ENCODE measurements at regions not wholly inside any gene's neighbourhood (a gene's known extent, or its start where the extent isn't known, plus 50 kb on each side); places are given as distances from the start of the nearest gene placed in this dataset.

- DNase-seq (ENCODE audit: extremely low spot score), result no peak
- ChIA-PET POLR2A (no interaction called here), CTCF (no interaction called here)
- TF ChIP-seq BHLHE40 (IDR thresholded peaks at IDR 0.05; ENCODE audit: borderline replicate concordance) (no peak), TARDBP (IDR thresholded peaks at IDR 0.05) (no peak), ARNT (IDR thresholded peaks at IDR 0.05) (no peak), SP1 (IDR thresholded peaks at IDR 0.05) (no peak), PKNOX1 (IDR thresholded peaks at IDR 0.05) (no peak), NFRKB (IDR thresholded peaks at IDR 0.05) (no peak), FOXK2 (IDR thresholded peaks at IDR 0.05) (no peak), ELF4 (IDR thresholded peaks at IDR 0.05) (no peak), FOXM1 (IDR thresholded peaks at IDR 0.05; ENCODE audit: borderline replicate concordance) (no peak), SUZ12 (IDR thresholded peaks at IDR 0.05) (no peak), ZNF384 (IDR thresholded peaks at IDR 0.05) (no peak), FOXA1 (IDR thresholded peaks at IDR 0.05) (no peak)
These were observed 96.7 kb downstream of the CHD9NB start for GRCh38 chr16:52956044-52956443.

GRCh38 chr16:52953215-52953614 is 99.5 kb downstream of the CHD9NB start:
- DNase-seq (ENCODE audit: extremely low spot score), result no peak
- CTCF ChIA-PET, result no interaction called here
- TF ChIP-seq PKNOX1 (IDR thresholded peaks at IDR 0.05) (no peak), SUZ12 (IDR thresholded peaks at IDR 0.05) (no peak), ZNF384 (IDR thresholded peaks at IDR 0.05) (no peak), ELF4 (IDR thresholded peaks at IDR 0.05) (no peak), BHLHE40 (IDR thresholded peaks at IDR 0.05; ENCODE audit: borderline replicate concordance) (no peak), FOXA1 (IDR thresholded peaks at IDR 0.05) (no peak), L3MBTL2 (conservative IDR thresholded peaks at IDR 0.05) (no peak), ARNT (IDR thresholded peaks at IDR 0.05) (no peak), HDGF (IDR thresholded peaks at IDR 0.05; ENCODE audit: borderline replicate concordance) (no peak)
- POLR2A ChIA-PET, result no interaction called here

DNA sequence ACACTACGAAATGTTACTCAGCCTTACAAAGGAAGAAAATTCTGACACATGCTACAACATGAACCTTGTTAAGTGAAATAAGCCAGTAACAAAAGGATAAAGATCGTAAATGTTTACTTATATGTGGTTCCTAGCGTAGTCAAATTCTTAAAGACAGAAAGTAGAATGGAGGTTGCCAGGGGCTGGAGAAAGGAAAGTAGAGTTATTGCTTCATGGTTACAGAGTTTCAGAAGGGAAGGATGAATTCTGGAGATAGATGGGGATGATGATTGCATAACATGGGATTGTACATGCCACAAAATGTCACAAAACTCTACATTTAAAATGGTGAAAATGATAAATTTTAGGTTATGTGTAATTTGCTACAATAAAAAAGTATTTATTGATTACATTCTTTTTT is 103.8 kb downstream of the CHD9NB start:
- no peak for DNase-seq (ENCODE audit: extremely low spot score)
- TF ChIP-seq ZNF384 (IDR thresholded peaks at IDR 0.05), result no peak
- no peak for TF ChIP-seq BHLHE40 (IDR thresholded peaks at IDR 0.05; ENCODE audit: borderline replicate concordance)
- TF ChIP-seq LEF1 (IDR thresholded peaks at IDR 0.05; ENCODE audit: borderline replicate concordance), result no peak
- CTCF ChIA-PET, result no interaction called here
- POLR2A ChIA-PET, result no interaction called here

DNA sequence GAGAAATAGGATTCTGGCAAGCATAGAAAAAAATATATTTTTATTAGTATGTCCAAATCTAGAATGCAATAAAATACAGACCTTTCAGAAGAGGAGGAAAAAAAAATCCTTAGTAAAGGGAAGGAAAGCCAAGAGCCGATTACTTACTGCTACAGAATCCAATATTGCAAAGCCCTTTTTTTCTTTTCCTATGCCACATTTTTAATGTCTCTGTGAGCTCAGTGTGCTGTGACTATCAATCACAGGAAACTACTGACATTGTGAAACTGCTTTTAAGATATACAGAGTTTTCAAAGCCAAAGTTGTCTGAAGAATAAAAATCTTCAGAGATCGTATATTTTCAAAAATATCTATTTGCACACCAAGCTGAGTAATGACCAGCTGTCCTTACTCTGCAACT is 120.4 kb downstream of the CHD9NB start:
- ChIA-PET POLR2A (no interaction called here), CTCF (no interaction called here)
- TF ChIP-seq LEF1 (IDR thresholded peaks at IDR 0.05; ENCODE audit: borderline replicate concordance) (no peak), SP1 (IDR thresholded peaks at IDR 0.05) (no peak), SUZ12 (IDR thresholded peaks at IDR 0.05) (no peak), NFRKB (IDR thresholded peaks at IDR 0.05) (no peak), PKNOX1 (IDR thresholded peaks at IDR 0.05) (no peak), FOXA1 (IDR thresholded peaks at IDR 0.05) (no peak), FOXK2 (IDR thresholded peaks at IDR 0.05) (no peak), BHLHE40 (IDR thresholded peaks at IDR 0.05; ENCODE audit: borderline replicate concordance) (no peak), L3MBTL2 (conservative IDR thresholded peaks at IDR 0.05) (no peak)
- no peak for DNase-seq (ENCODE audit: extremely low spot score)

GRCh38 chr16:52929478-52930400 is 123.0 kb downstream of the CHD9NB start:
- TF ChIP-seq PKNOX1 (IDR thresholded peaks at IDR 0.05), result no peak
- TF ChIP-seq BHLHE40 (IDR thresholded peaks at IDR 0.05; ENCODE audit: borderline replicate concordance), result no peak
- no peak for TF ChIP-seq FOXM1 (IDR thresholded peaks at IDR 0.05; ENCODE audit: borderline replicate concordance)
- no peak for TF ChIP-seq ZNF384 (IDR thresholded peaks at IDR 0.05)
- TF ChIP-seq NFRKB (IDR thresholded peaks at IDR 0.05), result no peak
- TF ChIP-seq HDGF (IDR thresholded peaks at IDR 0.05; ENCODE audit: borderline replicate concordance), result no peak
- no peak for TF ChIP-seq ARNT (IDR thresholded peaks at IDR 0.05)
- TF ChIP-seq FOXK2 (IDR thresholded peaks at IDR 0.05), result no peak
- no peak for TF ChIP-seq ELF4 (IDR thresholded peaks at IDR 0.05)
- no peak for TF ChIP-seq SP1 (IDR thresholded peaks at IDR 0.05)
- no peak for TF ChIP-seq CTBP1 (IDR thresholded peaks at IDR 0.05; ENCODE audit: borderline replicate concordance)
- TF ChIP-seq L3MBTL2 (conservative IDR thresholded peaks at IDR 0.05), result no peak
- no peak for TF ChIP-seq TARDBP (IDR thresholded peaks at IDR 0.05)
- TF ChIP-seq SUZ12 (IDR thresholded peaks at IDR 0.05), result no peak
- no peak for TF ChIP-seq FOXA1 (IDR thresholded peaks at IDR 0.05)
- no peak for TF ChIP-seq LEF1 (IDR thresholded peaks at IDR 0.05; ENCODE audit: borderline replicate concordance)
- ChIA-PET POLR2A (no interaction called here), CTCF (no interaction called here)
- no peak for DNase-seq (ENCODE audit: extremely low spot score)

DNA sequence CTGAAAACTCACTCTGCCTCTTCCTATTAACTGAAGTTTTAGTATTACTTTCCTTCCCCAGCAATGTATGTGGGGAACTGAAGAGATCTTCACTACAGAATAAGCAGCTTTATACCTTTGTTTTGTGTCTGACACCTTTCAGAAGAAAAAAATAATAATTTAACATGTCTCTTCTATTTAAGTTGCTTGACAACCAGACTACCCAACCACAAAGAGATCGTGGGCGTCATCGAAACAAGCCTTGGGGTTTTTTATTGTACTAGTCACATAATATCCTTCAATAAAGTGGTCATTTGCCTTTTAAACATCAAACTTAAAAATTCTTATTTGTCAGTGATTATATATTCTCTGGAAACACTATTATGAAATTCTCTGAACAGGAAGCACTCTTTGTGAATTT is 123.7 kb downstream of the CHD9NB start:
- TF ChIP-seq HDGF (IDR thresholded peaks at IDR 0.05; ENCODE audit: borderline replicate concordance), result no peak
- TF ChIP-seq TARDBP (IDR thresholded peaks at IDR 0.05), result no peak
- no peak for TF ChIP-seq PKNOX1 (IDR thresholded peaks at IDR 0.05)
- no peak for TF ChIP-seq ELF4 (IDR thresholded peaks at IDR 0.05)
- TF ChIP-seq NFRKB (IDR thresholded peaks at IDR 0.05), result no peak
- TF ChIP-seq FOXK2 (IDR thresholded peaks at IDR 0.05), result no peak
- no peak for TF ChIP-seq SUZ12 (IDR thresholded peaks at IDR 0.05)
- TF ChIP-seq FOXA1 (IDR thresholded peaks at IDR 0.05), result no peak
- TF ChIP-seq L3MBTL2 (conservative IDR thresholded peaks at IDR 0.05), result no peak
- TF ChIP-seq BHLHE40 (IDR thresholded peaks at IDR 0.05; ENCODE audit: borderline replicate concordance), result no peak
- no peak for TF ChIP-seq ZNF384 (IDR thresholded peaks at IDR 0.05)
- TF ChIP-seq FOXM1 (IDR thresholded peaks at IDR 0.05; ENCODE audit: borderline replicate concordance), result no peak
- no peak for TF ChIP-seq LEF1 (IDR thresholded peaks at IDR 0.05; ENCODE audit: borderline replicate concordance)
- no peak for TF ChIP-seq CTBP1 (IDR thresholded peaks at IDR 0.05; ENCODE audit: borderline replicate concordance)
- TF ChIP-seq SP1 (IDR thresholded peaks at IDR 0.05), result no peak
- no peak for TF ChIP-seq ARNT (IDR thresholded peaks at IDR 0.05)
- DNase-seq (ENCODE audit: extremely low spot score), result no peak
- CTCF ChIA-PET, result no interaction called here
- POLR2A ChIA-PET, result no interaction called here

All from HEK293T (cell line).